ENCODE measurements at regions not wholly inside any gene's neighbourhood (a gene's known extent, or its start where the extent isn't known, plus 50 kb on each side); places are given as distances from the start of the nearest gene placed in this dataset.

- H3K27me3 Mint-ChIP-seq (ENCODE audit: low read depth, poor library complexity) = no peaks in the 10 kb centered on the region
- TF ChIP-seq, protein P1, sequence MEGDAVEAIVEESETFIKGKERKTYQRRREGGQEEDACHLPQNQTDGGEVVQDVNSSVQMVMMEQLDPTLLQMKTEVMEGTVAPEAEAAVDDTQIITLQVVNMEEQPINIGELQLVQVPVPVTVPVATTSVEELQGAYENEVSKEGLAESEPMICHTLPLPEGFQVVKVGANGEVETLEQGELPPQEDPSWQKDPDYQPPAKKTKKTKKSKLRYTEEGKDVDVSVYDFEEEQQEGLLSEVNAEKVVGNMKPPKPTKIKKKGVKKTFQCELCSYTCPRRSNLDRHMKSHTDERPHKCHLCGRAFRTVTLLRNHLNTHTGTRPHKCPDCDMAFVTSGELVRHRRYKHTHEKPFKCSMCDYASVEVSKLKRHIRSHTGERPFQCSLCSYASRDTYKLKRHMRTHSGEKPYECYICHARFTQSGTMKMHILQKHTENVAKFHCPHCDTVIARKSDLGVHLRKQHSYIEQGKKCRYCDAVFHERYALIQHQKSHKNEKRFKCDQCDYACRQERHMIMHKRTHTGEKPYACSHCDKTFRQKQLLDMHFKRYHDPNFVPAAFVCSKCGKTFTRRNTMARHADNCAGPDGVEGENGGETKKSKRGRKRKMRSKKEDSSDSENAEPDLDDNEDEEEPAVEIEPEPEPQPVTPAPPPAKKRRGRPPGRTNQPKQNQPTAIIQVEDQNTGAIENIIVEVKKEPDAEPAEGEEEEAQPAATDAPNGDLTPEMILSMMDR (IDR thresholded peaks at IDR 0.05) = no peak
- no peaks in the 10 kb centered on the region for H3K36me3 Mint-ChIP-seq (ENCODE audit: low read depth)
- H3K9me3 Mint-ChIP-seq = no peaks in the 10 kb centered on the region
- no peaks in the 10 kb centered on the region for H3K4me1 Mint-ChIP-seq
- H3K27ac Mint-ChIP-seq = no peak overlapping the region
- DNase-seq = no peak
- H3K4me3 Mint-ChIP-seq = no peak overlapping the region
Observed at GRCh38 chr5:104967806-104968410, 1405.3 kb upstream of the NUDT12 start.

DNA sequence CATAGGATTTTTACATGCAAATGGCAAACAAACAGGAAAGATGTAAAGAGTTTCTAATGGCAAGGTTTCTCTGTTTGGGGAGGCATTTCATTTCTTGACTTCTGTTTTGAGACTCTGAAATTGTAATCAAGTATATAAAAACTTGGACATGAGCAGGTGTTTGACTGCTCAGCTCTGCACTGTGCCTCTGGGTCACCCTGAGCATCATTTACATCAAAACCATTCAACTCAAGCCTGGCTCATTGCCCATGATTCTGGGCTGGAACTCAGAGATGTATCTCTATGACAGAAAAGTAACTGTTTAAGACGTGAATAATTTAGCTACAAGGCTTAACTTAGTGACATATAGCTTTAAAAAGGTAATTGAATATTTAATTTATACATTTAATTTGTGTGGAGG, 1402.4 kb upstream of the NUDT12 start:
- H3K4me1 Mint-ChIP-seq = no peaks in the 10 kb centered on the region
- no peak for DNase-seq
- H3K36me3 Mint-ChIP-seq (ENCODE audit: low read depth) = no peaks in the 10 kb centered on the region
- no peaks in the 10 kb centered on the region for H3K9me3 Mint-ChIP-seq
- no peak overlapping the region for H3K27ac Mint-ChIP-seq
- no peaks in the 10 kb centered on the region for H3K27me3 Mint-ChIP-seq (ENCODE audit: low read depth, poor library complexity)
- no peak overlapping the region for H3K4me3 Mint-ChIP-seq
- TF ChIP-seq, protein P1 (IDR thresholded peaks at IDR 0.05) = no peak

GRCh38 chr5:104955479-104955878, 1392.9 kb upstream of the NUDT12 start:
- H3K27ac Mint-ChIP-seq = no peak overlapping the region
- DNase-seq = no peak
- TF ChIP-seq, protein P1 (IDR thresholded peaks at IDR 0.05) = no peak
- H3K36me3 Mint-ChIP-seq (ENCODE audit: low read depth) = no peaks in the 10 kb centered on the region
- H3K9me3 Mint-ChIP-seq = peaks cover 6% of the 10 kb centered on the region
- no peaks in the 10 kb centered on the region for H3K4me1 Mint-ChIP-seq
- H3K27me3 Mint-ChIP-seq (ENCODE audit: low read depth, poor library complexity) = no peaks in the 10 kb centered on the region
- H3K4me3 Mint-ChIP-seq = no peak overlapping the region

GRCh38 chr5:104952876-104953275, 1390.3 kb upstream of the NUDT12 start:
- no peak overlapping the region for H3K27ac Mint-ChIP-seq
- DNase-seq = no peak
- no peak overlapping the region for H3K4me3 Mint-ChIP-seq
- H3K4me1 Mint-ChIP-seq = no peaks in the 10 kb centered on the region
- TF ChIP-seq, protein P1 (IDR thresholded peaks at IDR 0.05) = no peak
- no peaks in the 10 kb centered on the region for H3K9me3 Mint-ChIP-seq
- no peaks in the 10 kb centered on the region for H3K36me3 Mint-ChIP-seq (ENCODE audit: low read depth)
- H3K27me3 Mint-ChIP-seq (ENCODE audit: low read depth, poor library complexity) = no peaks in the 10 kb centered on the region

- H3K27ac Mint-ChIP-seq = no peak overlapping the region
- H3K27me3 Mint-ChIP-seq (ENCODE audit: low read depth, poor library complexity) = no peaks in the 10 kb centered on the region
- H3K9me3 Mint-ChIP-seq = no peaks in the 10 kb centered on the region
- no peaks in the 10 kb centered on the region for H3K4me1 Mint-ChIP-seq
- no peaks in the 10 kb centered on the region for H3K36me3 Mint-ChIP-seq (ENCODE audit: low read depth)
- H3K4me3 Mint-ChIP-seq = no peak overlapping the region
- no peak for DNase-seq
- TF ChIP-seq, protein P1 (IDR thresholded peaks at IDR 0.05) = no peak
Observed at GRCh38 chr5:104951829-104952228, 1389.2 kb upstream of the NUDT12 start.

DNA sequence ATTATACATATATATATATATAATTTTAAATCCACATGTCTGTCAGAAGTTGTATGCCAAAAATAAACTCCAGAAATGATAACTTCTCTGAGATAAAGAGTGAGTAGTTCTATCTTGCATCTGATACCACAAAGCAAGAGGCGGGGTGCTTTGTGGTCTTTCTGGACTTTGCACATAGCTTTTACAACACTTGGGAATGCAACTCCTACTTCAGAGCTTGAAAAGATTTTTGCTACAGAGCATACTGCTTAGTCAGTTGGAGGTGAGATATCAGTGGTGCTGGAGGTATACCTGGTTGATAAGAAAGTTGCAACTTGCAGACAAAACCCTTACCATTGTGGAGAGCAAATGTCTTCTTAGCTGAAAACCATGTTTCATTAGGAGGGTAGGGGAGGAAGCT, 1384.5 kb upstream of the NUDT12 start:
- DNase-seq = no peak
- TF ChIP-seq, protein P1 (IDR thresholded peaks at IDR 0.05) = no peak

More for the DNA sequence above, 1384.5 kb upstream of the NUDT12 start:
- no peaks in the 10 kb centered on the region for H3K36me3 Mint-ChIP-seq (ENCODE audit: low read depth)
- H3K4me1 Mint-ChIP-seq = no peaks in the 10 kb centered on the region
- no peak overlapping the region for H3K4me3 Mint-ChIP-seq
- peaks cover 3% of the 10 kb centered on the region for H3K27me3 Mint-ChIP-seq (ENCODE audit: low read depth, poor library complexity)
- H3K9me3 Mint-ChIP-seq = no peaks in the 10 kb centered on the region
- no peak overlapping the region for H3K27ac Mint-ChIP-seq

All from nephron progenitor cell (in vitro differentiated cells).